Mucosa of descending colon (tissue), 3 donors: ENCODE measurements at regions not wholly inside any gene's neighbourhood (a gene's known extent, or its start where the extent isn't known, plus 50 kb on each side); places are given as distances from the start of the nearest gene placed in this dataset.

Experiments
- ATAC-seq: fragments of 200-7000 bp; cut with Tn5 transposase; one replicate; pipeline ENCODE4 v1.9.1; 2020; ENCODE audit warnings: mild to moderate bottlenecking, moderate library complexity
- DNase-seq, 3 donors: peaks; one replicate each; pipeline ENCODE4 v3.0.0-alpha.2; 2020
- H3K36me3 ChIP-seq: fragments of 200-600 bp; one replicate; pipeline ENCODE4 v1.8.0; 2021; ENCODE audit warnings: low read depth, mild to moderate bottlenecking
- H3K4me1 ChIP-seq: fragments of 200-600 bp; one replicate; pipeline ENCODE4 v1.8.0; 2021; ENCODE audit warnings: low read depth, mild to moderate bottlenecking
- H3K4me3 ChIP-seq: fragments of 200-600 bp; one replicate; pipeline ENCODE4 v1.8.0; 2021; ENCODE audit warnings: mild to moderate bottlenecking
- H3K9me3 ChIP-seq: fragments of 200-600 bp; one replicate; pipeline ENCODE4 v1.8.0; 2021; ENCODE audit warnings: mild to moderate bottlenecking
- intact Hi-C, 2 donors: fragments of 100-400 bp; cut with DNase I in 1 of 2; cut with micrococcal nuclease in 1 of 2; formaldehyde crosslinking; loops; one replicate each; pipeline versions ENCODE4 v1.11.0 to v1.11.1; 2022; cut with DNase I, micrococcal nuclease
- TF ChIP-seq, protein P1 (sequence below): fragments of 200-600 bp; IDR thresholded peaks from one replicate; pipeline ENCODE4 v1.8.0; 2022; ENCODE audit warnings: antibody characterized with exemption, mild to moderate bottlenecking
- donor health status: DM: no; HTN: no; CAD: no; lungs with moderate emphysema.
- donor health status: DM: no; HTN: no; CAD: no.
- donor health status: DM: no; HTN: yes; CAD: no.

DNA sequence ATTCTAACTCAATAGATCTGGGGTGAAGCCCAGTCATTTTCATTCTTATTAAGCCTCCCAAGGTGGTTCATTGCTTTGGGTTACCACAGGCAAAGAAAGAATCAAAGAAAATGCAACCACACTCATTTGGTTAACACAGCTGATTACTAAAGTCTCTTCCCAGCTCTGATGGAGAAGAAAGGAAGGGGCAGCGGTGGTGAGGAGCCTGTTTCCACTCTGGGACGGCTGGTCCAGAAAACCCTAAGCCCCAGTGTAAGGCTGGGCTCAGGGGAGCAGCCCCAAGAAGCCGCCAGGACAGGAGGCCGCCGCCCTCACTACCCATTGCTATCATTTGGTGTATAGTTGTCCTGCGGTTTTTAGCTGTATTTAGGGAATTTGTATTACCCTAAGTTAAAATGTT, 226.9 kb downstream of the CD83 start:
- Histone ChIP-seq H3K4me3 (no peak overlapping the region), H3K36me3 (no peaks in the 10 kb centered on the region), H3K9me3 (no peaks in the 10 kb centered on the region), H3K4me1 (no peaks in the 10 kb centered on the region)
- intact Hi-C loops = no loop called here
- DNase-seq (no peak), ATAC-seq (no peak)
- TF ChIP-seq, protein P1, sequence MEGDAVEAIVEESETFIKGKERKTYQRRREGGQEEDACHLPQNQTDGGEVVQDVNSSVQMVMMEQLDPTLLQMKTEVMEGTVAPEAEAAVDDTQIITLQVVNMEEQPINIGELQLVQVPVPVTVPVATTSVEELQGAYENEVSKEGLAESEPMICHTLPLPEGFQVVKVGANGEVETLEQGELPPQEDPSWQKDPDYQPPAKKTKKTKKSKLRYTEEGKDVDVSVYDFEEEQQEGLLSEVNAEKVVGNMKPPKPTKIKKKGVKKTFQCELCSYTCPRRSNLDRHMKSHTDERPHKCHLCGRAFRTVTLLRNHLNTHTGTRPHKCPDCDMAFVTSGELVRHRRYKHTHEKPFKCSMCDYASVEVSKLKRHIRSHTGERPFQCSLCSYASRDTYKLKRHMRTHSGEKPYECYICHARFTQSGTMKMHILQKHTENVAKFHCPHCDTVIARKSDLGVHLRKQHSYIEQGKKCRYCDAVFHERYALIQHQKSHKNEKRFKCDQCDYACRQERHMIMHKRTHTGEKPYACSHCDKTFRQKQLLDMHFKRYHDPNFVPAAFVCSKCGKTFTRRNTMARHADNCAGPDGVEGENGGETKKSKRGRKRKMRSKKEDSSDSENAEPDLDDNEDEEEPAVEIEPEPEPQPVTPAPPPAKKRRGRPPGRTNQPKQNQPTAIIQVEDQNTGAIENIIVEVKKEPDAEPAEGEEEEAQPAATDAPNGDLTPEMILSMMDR = no peak

DNA sequence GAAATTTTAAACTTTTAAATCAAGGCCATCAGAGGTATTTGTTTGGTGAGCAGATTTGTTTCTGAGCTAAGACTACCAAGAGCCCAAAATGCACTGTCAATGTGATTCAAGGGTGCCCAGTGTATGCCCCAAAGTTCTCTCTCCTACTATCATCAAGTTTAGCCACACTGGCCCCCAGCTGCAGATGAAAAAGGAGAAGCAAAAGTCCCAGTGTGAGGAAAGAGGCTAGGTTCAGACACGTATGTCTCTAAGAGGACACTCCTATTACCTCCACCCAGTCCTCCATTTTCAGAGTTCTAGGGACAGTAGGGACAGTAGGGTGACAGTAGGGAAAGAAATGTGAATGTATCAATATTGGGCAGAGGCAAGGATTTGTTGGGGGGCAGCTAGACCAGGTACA, 230.8 kb downstream of the CD83 start:
- DNase-seq = no peak
- H3K4me3 ChIP-seq = no peak overlapping the region
- H3K9me3 ChIP-seq = peaks cover 6% of the 10 kb centered on the region
- no peak for ATAC-seq
- TF ChIP-seq, protein P1 = no peak
- intact Hi-C loops = no loop called here
- H3K4me1 ChIP-seq = no peaks in the 10 kb centered on the region
- no peaks in the 10 kb centered on the region for H3K36me3 ChIP-seq

DNA sequence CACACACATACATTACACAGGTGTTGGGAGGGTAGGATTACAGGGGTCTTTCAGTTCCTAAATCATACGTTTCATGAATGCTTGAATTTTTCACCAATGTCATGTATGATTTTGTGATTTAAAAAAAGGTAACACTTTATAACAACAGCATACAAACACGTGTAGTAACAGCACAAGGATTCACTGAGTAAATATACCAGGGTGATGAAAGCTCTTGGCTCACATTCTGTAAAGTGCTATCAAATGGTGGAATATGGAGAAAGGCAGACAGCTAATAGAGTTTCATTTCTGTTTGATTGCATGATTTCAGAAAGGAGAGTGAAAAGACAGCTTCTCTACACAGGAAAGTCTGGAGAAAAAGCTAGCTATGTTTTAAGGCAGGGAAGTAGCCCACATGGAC, 231.9 kb downstream of the CD83 start:
- no peak for ATAC-seq
- no peak overlapping the region for H3K4me3 ChIP-seq
- DNase-seq = no peak
- peaks cover 6% of the 10 kb centered on the region for H3K9me3 ChIP-seq
- intact Hi-C loops = no loop called here
- no peaks in the 10 kb centered on the region for H3K4me1 ChIP-seq
- TF ChIP-seq, protein P1 = no peak
- H3K36me3 ChIP-seq = no peaks in the 10 kb centered on the region

DNA sequence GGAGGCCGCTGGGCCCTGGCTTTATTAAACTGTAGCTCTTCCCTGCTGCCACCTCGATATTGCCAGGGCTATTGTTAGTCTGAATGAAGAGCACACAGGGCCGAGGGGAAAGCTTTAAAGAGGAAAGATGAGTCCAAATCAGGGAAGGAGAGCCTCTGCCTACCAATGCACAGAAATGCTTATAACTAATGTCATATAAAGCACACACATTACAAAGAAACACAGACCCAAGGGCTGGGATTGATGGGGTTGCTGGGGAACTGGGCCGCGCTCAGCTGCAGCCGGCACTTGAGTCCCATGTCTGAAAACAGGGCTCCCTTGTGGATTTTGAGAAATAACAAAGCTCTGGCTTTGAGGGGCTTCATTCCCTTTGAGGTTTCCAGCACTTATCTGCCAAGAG, 232.6 kb downstream of the CD83 start:
- Histone ChIP-seq H3K4me1 (no peaks in the 10 kb centered on the region), H3K36me3 (no peaks in the 10 kb centered on the region), H3K4me3 (no peak overlapping the region), H3K9me3 (peaks cover 6% of the 10 kb centered on the region)
- TF ChIP-seq, protein P1 = no peak
- intact Hi-C loops = no loop called here
- ATAC-seq (no peak), DNase-seq (no peak)

DNA sequence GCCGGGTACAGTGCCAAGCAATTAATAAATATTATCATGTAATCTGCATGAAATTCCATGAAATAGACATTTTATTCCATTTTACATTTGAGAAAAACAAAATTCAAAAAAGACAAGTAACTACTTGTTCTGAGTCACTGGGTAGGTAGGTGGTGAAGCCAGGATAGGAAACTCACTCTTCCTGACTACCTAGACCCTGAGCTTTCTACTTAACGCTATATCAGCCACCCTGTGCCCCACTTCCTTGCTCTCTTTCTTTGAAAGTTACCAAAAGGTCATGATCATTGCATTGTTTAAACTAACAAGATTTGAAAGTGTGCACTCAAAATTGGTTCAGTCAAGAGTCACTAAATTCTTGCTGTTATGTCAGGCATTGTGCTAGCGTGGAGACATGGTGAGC, 235.7 kb downstream of the CD83 start:
- ATAC-seq = no peak
- TF ChIP-seq, protein P1 = no peak
- Histone ChIP-seq H3K36me3 (no peaks in the 10 kb centered on the region), H3K4me3 (no peak overlapping the region), H3K4me1 (no peaks in the 10 kb centered on the region), H3K9me3 (peaks cover 6% of the 10 kb centered on the region)
- intact Hi-C loops = no loop called here
- no peak for DNase-seq

DNA sequence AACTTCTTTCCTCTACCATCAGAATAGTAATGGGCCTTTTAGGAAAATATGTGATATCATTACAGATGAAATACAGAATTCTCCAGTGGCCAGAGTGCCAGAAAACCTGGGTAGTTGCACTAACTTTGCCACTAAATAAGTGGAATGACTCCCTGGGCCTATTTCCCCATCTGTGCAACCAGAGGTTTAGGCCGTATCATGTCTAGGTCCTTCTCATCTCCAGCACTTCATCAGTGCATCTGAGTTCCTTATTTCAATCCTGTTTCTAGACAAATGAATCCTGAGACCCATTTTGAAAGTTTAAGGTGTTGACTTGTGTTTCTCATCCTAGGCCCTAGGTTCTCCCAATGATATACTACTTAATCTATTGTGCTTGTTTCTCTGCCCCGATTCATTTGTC, 236.2 kb downstream of the CD83 start:
- intact Hi-C loops = no loop called here

More for the DNA sequence above, 236.2 kb downstream of the CD83 start:
- no peak overlapping the region for H3K4me3 ChIP-seq
- H3K9me3 ChIP-seq = peaks cover 6% of the 10 kb centered on the region
- H3K36me3 ChIP-seq = no peaks in the 10 kb centered on the region
- TF ChIP-seq, protein P1 = no peak
- ATAC-seq (no peak), DNase-seq (no peak)
- H3K4me1 ChIP-seq = no peaks in the 10 kb centered on the region
